HFF-Myc (cell line): ENCODE measurements at regions not wholly inside any gene's neighbourhood (a gene's known extent, or its start where the extent isn't known, plus 50 kb on each side); places are given as distances from the start of the nearest gene placed in this dataset.
"Not testable (repeated sequence)": the region's sequence is repeated elsewhere in the genome, so short reads cannot be mapped to it uniquely, and the experiment has no call there.

Experiments
- DNase-seq: peaks from one replicate; pipeline ENCODE4 v3.0.0-alpha.2; 2011; ENCODE audit warnings: low read depth; ENCODE audit errors: extremely low read depth
- H3K4me3 ChIP-seq: replicated peaks from 2 replicates; pipeline ENCODE4 v1.5.1; 2011; ENCODE audit warnings: low read depth, mild to moderate bottlenecking, control low read depth, low read length
- TF ChIP-seq, protein P1 (sequence below): IDR thresholded peaks from 2 replicates; pipeline ENCODE4 v1.5.1; 2012; ENCODE audit warnings: mild to moderate bottlenecking, low read depth, low read length, control low read depth; ENCODE audit errors: missing control alignments

DNA sequence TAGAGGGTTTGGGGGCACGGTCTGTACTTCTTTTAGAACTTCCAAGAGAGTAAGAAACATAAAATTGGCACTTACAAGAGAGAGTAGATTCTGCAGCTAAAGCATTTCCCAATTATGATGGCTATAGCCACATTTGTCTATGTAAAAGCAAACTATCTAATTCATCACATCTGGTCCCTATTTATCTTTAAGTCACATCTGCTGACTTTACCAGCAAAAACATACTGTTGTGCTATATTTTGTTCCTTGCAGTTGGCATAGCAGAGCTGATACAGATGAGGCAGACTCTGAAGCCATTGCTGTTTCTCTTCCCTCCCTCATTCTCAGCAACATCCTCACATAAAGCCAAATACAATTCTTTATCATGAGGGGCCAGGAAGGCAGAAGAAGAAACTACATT lies 1533.5 kb upstream of the RAG2 start:
- TF ChIP-seq, protein P1, sequence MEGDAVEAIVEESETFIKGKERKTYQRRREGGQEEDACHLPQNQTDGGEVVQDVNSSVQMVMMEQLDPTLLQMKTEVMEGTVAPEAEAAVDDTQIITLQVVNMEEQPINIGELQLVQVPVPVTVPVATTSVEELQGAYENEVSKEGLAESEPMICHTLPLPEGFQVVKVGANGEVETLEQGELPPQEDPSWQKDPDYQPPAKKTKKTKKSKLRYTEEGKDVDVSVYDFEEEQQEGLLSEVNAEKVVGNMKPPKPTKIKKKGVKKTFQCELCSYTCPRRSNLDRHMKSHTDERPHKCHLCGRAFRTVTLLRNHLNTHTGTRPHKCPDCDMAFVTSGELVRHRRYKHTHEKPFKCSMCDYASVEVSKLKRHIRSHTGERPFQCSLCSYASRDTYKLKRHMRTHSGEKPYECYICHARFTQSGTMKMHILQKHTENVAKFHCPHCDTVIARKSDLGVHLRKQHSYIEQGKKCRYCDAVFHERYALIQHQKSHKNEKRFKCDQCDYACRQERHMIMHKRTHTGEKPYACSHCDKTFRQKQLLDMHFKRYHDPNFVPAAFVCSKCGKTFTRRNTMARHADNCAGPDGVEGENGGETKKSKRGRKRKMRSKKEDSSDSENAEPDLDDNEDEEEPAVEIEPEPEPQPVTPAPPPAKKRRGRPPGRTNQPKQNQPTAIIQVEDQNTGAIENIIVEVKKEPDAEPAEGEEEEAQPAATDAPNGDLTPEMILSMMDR = no peak
- no peak overlapping the region for H3K4me3 ChIP-seq
- DNase-seq = no peak

DNA sequence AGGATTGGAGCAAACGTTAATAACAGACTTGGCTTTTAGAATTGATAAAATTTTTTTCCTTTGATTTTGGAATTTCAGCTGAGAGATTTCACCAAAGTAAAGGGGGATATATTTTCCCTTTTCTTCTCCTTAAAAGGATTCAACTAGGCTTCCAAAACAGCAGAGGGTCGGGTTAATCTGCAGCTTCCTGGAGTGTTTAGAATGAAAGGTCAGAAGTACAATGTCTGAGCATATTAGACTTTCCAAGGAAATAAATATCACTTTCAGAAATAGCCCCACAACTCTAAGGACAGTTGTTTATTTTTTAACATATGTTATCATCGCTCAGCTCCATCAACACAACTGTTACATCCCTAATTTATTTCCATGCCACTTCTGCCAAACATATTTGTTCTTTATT lies 1532.9 kb upstream of the RAG2 start:
- TF ChIP-seq, protein P1 = no peak
- no peak for DNase-seq
- H3K4me3 ChIP-seq = no peak overlapping the region

DNA sequence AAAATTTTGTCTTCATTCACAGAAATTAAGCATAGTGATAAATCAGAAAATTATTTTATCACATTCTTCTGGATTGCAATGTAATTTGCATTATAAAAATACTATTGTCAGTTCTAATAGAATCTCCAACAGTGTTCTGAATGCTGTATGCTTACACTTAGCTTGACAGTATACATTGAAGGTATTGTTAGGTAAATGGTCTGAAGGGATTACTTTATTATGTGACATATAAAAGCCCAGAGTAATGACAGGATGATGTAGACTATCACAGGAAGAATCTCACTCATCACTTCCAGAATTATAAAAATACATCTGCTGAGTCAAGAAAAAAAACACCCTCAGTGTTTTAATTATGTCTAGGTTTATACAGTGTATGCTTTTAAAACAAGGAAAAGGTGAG lies 1532.5 kb upstream of the RAG2 start:
- TF ChIP-seq, protein P1 = no peak
- DNase-seq = no peak
- H3K4me3 ChIP-seq = no peak overlapping the region

DNA sequence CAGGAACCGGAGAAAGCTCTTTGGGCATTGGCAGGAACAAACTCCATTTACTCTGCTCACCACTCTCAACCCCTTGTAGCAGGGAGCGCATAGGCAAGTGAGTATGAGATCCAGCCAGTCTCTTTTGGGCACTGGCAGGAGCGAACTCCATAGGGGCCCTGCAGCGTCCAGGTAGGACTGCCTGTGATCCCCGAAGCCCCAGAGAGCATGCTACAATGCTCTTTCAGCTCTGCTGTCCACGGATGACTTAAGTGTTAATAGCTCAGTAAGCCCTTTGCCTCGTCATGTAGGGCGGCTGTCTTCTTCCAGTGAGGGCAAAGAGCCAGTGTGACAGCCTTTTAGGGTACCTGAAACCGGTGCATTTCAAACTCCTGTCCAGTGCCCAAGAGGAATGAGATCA lies 1525.6 kb upstream of the RAG2 start:
- H3K4me3 ChIP-seq = no peak overlapping the region
- TF ChIP-seq, protein P1 = no peak
- DNase-seq = no peak

DNA sequence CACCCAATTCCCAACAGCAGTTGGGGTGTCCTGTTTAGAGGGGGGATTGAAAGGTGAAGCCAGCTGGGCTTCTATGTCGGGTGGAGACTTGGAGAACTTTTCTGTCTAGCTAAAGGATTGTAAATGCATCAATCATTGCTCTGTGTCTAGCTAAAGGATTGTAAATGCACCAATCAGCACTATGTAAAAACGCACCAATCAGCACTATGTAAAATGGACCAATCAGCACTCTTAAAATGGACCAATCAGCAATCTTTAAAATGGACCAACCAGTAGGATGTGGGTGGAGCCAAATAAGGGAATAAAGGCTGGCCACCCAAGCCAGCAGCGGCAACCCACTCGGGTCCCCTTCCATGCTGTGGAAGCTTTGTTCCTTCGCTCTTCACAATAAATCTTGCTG lies 1518.6 kb upstream of the RAG2 start:
- DNase-seq, H3K4me3 ChIP-seq: not testable (repeated sequence)

DNA sequence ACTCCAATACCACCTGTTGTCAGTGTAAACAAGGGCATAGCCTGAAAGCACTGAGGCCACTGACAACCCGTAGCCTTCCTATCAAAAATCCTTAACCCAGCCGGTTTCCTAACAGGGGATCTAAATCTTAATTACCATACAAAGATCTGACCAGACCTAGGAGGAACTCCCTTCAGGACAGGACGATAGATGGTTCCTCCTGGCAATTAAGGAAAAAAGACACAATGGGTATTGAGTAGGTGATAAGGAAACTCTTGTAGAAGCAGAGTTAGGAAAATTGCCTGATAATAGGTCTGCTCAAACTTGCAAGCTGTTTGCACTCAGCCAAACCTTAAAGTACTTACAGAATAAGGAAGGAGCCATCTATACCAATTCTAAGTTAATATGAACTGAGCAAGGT lies 1517.3 kb upstream of the RAG2 start:
- not testable (repeated sequence) for DNase-seq

DNA sequence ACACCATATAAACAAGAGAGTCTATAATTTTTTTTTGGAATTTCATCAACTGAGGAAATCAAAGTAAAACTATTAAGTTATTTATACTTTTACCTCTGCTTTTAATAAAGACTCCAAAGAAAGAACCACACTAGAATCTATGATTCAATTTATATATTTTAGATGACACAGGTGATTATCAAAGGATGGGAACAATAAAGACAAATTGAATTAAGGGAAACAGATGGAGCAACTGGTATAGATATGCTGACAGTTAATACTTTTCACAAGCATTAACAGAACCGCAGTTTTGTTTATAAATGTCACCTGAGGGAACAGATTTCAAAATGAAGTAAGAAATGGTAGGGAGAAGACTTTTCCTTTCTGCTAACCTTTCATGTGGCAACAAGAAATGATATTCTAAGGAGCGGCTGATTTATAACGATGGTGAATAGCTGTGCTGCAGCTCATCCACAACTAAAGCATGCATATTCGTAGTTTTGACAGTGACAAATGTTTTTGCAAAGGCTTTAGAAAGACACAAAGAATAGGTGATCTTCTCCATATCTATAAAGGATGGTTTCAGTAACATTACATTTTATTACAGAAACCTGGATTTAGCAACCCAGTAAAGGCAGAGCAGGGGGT lies 1502.9 kb upstream of the RAG2 start:
- no peak overlapping the region for H3K4me3 ChIP-seq
- DNase-seq = no peak
- TF ChIP-seq, protein P1 = no peak

More for the DNA sequence above, 1517.3 kb upstream of the RAG2 start:
- H3K4me3 ChIP-seq = not testable (repeated sequence)

DNA sequence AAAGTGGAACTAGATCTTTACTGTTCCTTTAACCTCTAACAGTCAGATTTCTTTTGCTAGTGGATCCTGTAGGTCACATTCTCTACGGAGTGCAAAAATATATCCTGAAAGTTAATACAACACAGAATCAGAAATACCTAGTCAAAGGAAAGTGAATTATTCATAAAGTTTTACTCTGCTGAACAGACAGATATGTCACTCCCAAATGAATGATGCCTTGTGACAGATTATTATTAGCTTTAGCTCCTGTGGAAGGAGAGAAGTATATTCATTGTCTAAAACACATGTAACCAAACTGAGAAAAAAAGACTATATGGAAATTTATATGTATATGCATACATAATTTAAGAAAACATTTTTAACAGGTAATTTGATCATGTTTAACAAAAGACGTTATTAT lies 1497.2 kb upstream of the RAG2 start:
- H3K4me3 ChIP-seq = no peak overlapping the region
- TF ChIP-seq, protein P1 = no peak
- DNase-seq = no peak
